GM18507 (cell line): ENCODE measurements at regions not wholly inside any gene's neighbourhood (a gene's known extent, or its start where the extent isn't known, plus 50 kb on each side); places are given as distances from the start of the nearest gene placed in this dataset.

ENCODE experiments used
- DNase-seq: peaks from one replicate; pipeline ENCODE4 v3.0.0; 2011; ENCODE audit warnings: low read depth; ENCODE audit not compliant: insufficient read length; ENCODE audit errors: extremely low spot score
- FAIRE-seq: peaks from 2 replicates; lab custom pipeline; 2011; peaks lifted over from hg19 to GRCh38; lab: Jason Lieb, UNC

DNA sequence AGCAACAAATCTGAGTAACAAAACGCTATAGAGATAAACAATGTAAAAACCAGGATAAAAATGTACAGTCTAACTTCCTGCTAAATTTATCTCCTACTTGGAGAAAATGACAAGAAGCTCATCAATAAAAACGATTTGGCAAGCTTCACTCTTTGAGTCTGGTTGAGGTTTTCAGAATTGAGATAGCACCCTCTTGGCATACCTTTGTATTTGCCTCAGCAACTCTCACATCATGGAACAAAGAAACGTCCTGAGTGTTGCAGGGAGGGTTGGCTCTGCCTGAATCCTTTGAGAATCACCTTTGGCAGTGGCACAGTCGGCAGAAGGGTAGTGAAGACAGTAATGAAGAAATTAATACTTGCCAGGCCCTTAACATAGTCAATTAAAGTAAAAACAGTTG lies 430.6 kb downstream of the GRB14 start:
- FAIRE-seq (no peak), DNase-seq (no peak)

- no peak for FAIRE-seq
- no peak for DNase-seq
These were observed 431.4 kb downstream of the GRB14 start for GRCh38 chr2:164189851-164190250.

DNA sequence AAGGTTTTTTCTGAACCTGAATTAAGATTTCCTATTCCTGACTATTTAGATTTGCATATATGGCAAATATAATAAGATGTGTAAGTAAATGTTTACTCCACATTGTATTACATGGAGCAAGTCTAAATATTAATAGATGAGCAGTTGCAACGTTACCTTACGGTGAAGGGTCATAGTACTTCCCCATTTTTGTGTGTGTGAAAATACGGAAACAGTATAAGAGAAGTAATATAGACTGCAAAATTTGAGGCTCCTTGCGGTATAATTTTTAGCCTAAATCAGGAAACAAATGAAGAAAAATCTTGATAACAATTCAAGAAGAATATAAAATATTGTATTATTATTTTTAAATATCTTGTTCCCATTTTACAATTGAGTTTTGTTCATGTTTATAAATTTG lies 434.2 kb downstream of the GRB14 start:
- FAIRE-seq (no peak), DNase-seq (no peak)

- no peak for DNase-seq
These were observed 434.7 kb downstream of the GRB14 start for GRCh38 chr2:164186591-164186990.

GRCh38 chr2:164182116-164182627 lies 439.1 kb downstream of the GRB14 start:
- DNase-seq (no peak), FAIRE-seq (no peak)

More at GRCh38 chr2:164186591-164186990, 434.7 kb downstream of the GRB14 start:
- no peak for FAIRE-seq

DNA sequence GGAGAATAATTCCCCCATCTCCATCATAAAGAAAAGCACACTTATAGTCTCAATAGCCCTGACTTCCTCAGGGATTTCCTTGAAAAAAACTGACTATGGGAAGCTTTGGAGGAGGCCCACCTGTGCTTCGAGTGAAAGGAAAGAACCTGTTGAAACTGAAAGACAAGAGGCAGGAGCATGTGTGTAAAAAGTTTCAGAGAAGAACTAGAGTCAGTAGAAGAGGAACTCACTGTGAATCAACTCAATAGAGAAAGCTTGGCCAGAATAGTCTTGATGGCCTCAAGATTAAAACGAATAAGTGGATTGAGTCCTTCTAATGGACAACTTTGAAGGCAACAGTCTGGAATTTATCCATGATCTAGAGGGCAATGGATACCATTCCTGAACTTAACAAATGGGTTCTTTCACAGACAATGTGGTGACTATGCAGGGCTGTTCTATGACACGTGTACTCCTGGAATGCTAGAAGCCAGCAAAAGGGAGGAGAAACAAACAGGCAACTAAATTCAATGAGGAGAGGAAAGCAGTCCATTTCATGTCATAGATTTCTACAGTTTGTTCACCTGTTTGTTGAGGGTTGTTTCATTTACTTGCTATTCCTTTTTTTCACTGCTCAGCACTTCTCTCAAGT lies 442.3 kb downstream of the GRB14 start:
- FAIRE-seq = no peak
- no peak for DNase-seq

DNA sequence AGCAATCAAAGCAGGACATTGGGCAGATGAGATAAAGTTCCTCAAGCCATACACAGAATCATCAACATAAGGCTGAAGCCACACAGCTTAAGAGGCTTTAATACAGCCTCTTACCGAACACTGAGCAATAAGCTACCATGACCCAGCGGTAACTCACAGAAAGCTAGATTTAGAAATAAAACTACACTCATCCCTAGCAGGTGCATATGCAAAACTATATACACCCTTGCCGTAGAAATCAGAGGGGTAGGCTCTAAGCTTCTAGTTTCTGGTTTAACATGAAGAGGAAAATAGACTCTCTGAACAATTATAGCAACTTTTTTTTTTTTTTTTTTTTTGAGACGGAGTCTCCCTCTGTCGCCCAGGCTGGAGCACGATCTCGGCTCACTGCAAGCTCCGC lies 428.8 kb upstream of the FIGN start:
- no peak for FAIRE-seq

DNA sequence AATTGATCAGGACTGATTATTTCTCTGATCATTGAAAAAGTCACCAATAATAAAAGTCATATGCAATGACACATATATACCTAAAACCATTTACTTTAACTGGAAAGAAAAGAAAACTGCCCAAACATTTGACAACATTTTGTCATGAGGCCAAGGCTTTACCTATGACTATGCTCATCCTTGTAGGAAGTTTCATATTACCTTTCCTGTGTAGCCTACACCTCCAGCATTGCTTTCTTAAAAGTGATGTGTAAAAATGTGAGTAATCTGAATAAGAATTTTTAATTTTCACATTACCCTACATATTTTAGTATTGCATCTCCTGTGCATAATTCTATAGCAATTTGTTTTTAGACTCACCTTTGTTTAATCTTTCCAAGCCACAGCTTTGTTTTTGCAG lies 419.8 kb upstream of the FIGN start:
- DNase-seq = no peak
- FAIRE-seq = no peak

More for the DNA sequence above, 428.8 kb upstream of the FIGN start:
- no peak for DNase-seq

- no peak for DNase-seq
- no peak for FAIRE-seq
These were observed 415.7 kb upstream of the FIGN start for GRCh38 chr2:164151522-164151921.

GRCh38 chr2:164150604-164151003 lies 414.8 kb upstream of the FIGN start:
- no peak for DNase-seq
- FAIRE-seq = no peak

DNA sequence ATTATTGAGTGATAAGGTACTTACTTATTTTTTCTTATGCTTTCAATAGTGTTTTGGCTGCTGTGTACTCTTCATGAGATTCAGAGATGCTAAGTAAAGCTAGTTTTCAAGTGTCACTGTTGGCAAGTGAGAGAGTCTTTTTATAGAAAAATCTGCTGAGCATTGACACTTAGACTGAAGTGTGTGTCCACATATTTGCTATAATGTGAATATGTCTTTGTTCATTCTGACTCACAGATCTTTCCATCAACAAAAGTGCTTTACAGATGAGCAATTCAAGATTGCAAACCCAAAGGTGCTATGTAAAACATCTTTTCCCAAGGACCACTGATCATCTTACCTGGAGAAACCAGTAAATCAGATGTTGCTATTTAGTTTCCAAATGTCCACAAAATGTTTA lies 410.6 kb upstream of the FIGN start:
- DNase-seq = no peak
- no peak for FAIRE-seq

DNA sequence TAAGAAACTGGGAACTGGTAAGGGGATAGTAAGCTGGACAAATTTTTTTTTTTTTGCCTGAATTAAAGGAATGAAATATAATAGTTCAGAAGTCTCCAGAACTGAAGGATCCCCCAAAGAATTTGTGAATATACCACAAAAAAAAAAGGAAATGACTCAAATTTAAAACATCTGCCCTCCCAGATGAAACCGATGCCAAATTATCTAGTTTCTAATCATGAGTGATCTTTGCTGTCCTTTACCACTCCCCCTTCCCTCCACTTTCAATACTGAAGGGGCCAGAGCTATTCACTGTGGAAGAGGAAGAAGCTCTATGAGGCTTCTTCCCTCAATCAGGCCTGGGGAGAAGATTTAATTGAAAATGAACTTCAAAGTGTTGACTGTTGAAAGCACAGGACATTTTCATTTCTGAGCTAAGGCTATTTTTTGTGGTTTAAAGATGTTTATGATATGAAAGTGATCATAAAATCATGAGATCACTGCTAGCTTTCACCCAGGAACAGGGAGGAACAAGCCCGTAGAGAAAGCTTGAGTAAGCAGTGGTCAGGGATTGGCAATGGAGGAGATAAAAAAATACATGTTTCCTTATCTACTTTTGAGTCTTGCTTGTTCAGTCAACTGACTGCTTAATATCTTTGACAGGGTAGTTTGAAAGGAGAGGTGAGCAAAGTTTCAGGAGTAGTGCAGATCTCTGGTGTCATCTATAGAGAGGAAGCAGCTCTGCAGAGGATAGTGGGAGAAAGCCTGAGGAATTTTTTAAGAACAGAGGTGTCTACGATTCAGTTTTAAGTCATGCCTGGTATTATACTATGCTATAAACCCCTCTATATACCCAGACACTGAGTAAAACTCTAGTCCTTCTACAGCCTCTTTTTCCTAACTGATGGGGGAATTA lies 409.5 kb upstream of the FIGN start:
- DNase-seq = no peak
- FAIRE-seq = no peak

DNA sequence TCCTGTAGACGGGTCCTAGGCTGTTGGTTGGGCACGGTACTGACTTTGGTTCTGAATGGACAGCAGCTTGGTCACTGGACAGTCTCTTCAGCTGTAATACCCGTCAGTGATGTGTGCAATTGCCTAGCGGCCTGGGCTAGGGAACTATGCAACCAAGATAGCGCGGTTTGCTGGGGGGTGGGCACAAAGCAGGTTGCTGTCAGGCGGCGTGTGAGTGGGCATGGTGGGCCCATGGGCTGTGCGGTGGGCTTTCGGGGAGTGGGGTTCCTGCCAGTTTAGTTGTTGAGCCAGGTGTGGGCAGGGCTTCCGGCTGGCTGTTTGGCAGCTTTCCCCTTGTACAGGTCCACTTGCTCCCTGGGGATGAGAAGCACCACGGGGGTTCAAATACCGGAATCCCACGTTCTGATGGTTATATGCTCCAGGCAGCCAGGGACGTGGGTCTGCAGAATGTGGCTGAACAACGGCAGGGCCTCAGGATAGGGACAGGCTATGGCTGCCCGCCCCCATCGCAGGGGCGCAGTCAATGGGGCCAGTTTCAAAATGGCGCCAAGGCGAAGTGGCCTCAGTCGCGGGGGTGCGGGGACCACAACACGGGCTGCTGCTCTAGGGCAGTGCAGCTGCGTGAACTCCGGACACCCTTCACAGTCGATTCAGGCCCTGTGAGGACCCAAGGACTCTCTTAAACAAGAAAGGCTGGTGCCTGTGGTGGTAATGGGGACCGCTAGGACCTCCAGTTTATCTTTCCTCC lies 407.5 kb upstream of the FIGN start:
- FAIRE-seq (no peak), DNase-seq (no peak)

- no peak for FAIRE-seq
- DNase-seq = no peak
These were observed 406.9 kb upstream of the FIGN start for GRCh38 chr2:164142755-164143154.

- FAIRE-seq = no peak
- DNase-seq = no peak
These were observed 405.5 kb upstream of the FIGN start for GRCh38 chr2:164141271-164141670.

DNA sequence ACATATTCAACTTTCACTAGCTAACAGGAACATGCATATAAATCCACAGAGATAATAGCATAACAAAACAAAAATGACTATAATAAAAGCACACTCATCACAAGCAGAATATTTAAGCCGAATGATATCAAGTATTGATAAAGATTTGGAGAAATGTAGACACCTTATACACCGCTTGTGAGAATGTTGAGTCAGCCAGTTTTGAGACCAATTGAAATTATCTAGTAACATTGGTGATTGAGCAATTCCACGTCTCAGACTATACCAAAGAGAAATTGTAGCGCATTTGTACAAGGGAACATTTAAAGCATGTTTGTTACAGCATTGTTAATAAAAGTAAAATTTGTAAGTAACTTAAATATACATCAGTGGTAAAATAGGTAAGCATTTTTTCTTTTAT lies 402.9 kb upstream of the FIGN start:
- DNase-seq (no peak), FAIRE-seq (no peak)

DNA sequence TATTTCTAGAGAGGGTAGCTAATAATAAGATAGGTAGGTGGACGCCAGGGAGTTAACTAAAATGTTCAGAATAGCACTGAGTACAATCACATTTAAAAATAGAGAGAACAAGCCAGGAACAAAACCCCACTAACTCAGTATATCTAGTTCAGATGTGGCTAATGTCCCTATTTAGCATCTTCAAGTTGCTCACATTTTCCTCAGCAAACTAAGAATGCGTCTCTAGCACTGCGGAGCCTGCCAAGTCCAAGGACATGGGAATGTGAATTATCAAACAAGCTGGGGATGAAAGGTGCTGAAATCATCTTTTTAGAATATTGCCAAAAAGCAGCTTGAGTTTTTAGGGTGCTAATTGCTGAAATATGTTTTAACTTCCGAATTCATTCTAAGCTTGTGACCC lies 398.5 kb upstream of the FIGN start:
- FAIRE-seq = no peak
- DNase-seq = no peak

GRCh38 chr2:164127971-164128527 lies 392.2 kb upstream of the FIGN start:
- no peak for FAIRE-seq

GRCh38 chr2:164126960-164127660 lies 391.3 kb upstream of the FIGN start:
- DNase-seq = no peak
- no peak for FAIRE-seq

More at GRCh38 chr2:164127971-164128527, 392.2 kb upstream of the FIGN start:
- DNase-seq = no peak
